Upper lobe of right lung (tissue), 1 donor: ENCODE measurements at regions not wholly inside any gene's neighbourhood (a gene's known extent, or its start where the extent isn't known, plus 50 kb on each side); places are given as distances from the start of the nearest gene placed in this dataset.

Experiments
- ATAC-seq: fragments of 200-7000 bp; cut with Tn5 transposase; one replicate; pipeline ENCODE4 v1.9.1; 2020; ENCODE audit warnings: mild to moderate bottlenecking, moderate library complexity
- DNase-seq: peaks from one replicate; pipeline ENCODE4 v3.0.0-alpha.2; 2020
- H3K27ac ChIP-seq: fragments of 200-600 bp; one replicate; pipeline ENCODE4 v1.8.0; 2022
- H3K27me3 ChIP-seq: fragments of 200-600 bp; one replicate; pipeline ENCODE4 v1.8.0; 2022; ENCODE audit warnings: mild to moderate bottlenecking
- H3K36me3 ChIP-seq: fragments of 200-600 bp; one replicate; pipeline ENCODE4 v1.8.0; 2022
- H3K4me1 ChIP-seq: fragments of 200-600 bp; one replicate; pipeline ENCODE4 v1.8.0; 2022
- H3K4me3 ChIP-seq: fragments of 200-600 bp; one replicate; pipeline ENCODE4 v1.8.0; 2022; ENCODE audit warnings: mild to moderate bottlenecking
- H3K9me3 ChIP-seq: fragments of 200-600 bp; one replicate; pipeline ENCODE4 v1.8.0; 2022
- CTCF ChIP-seq: fragments of 200-600 bp; IDR thresholded peaks from one replicate; pipeline ENCODE4 v1.8.0; 2022; ENCODE audit warnings: antibody characterized with exemption
- intact Hi-C: fragments of 100-400 bp; cut with DNase I; formaldehyde crosslinking; loops from one replicate; pipeline ENCODE4 v1.11.0; 2022
- donor health status: DM: no; HTN: yes; CAD: no; lungs with severe emphysema.

DNA sequence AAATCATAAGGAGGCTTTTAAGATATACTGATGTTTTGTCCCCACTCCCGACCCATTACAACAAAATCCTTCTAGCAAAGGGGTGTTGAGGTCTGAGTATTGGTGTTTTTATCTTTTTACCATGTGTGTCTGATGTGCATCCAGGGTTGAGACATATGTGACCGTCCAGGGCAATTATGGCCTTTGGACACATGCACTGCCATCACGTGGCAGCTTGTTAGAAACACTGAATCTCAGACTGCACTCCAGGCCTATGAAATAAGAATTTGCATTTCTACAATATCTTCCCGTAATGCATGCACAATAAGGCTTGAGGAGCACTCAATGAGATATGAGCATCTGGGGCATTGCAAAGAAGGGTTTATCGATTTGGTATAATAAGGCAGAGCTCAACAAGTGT, 235.1 kb upstream of the ZNF804A start:
- ATAC-seq, result no peak
- TF ChIP-seq CTCF, result no peak
- H3K27ac ChIP-seq, result no peak overlapping the region
- H3K36me3 ChIP-seq, result no peaks in the 10 kb centered on the region
- H3K27me3 ChIP-seq, result no peaks in the 10 kb centered on the region
- H3K4me3 ChIP-seq, result no peak overlapping the region
- intact Hi-C loops, result no loop called here
- no peaks in the 10 kb centered on the region for H3K4me1 ChIP-seq
- DNase-seq, result no peak
- no peaks in the 10 kb centered on the region for H3K9me3 ChIP-seq

GRCh38 chr2:184367211-184367610, 231.1 kb upstream of the ZNF804A start:
- DNase-seq (no peak), ATAC-seq (no peak)
- no peaks in the 10 kb centered on the region for H3K9me3 ChIP-seq
- no peaks in the 10 kb centered on the region for H3K4me1 ChIP-seq
- TF ChIP-seq CTCF, result no peak
- intact Hi-C loops, result no loop called here
- no peak overlapping the region for H3K27ac ChIP-seq
- H3K36me3 ChIP-seq, result no peaks in the 10 kb centered on the region
- H3K4me3 ChIP-seq, result no peak overlapping the region
- H3K27me3 ChIP-seq, result no peaks in the 10 kb centered on the region

DNA sequence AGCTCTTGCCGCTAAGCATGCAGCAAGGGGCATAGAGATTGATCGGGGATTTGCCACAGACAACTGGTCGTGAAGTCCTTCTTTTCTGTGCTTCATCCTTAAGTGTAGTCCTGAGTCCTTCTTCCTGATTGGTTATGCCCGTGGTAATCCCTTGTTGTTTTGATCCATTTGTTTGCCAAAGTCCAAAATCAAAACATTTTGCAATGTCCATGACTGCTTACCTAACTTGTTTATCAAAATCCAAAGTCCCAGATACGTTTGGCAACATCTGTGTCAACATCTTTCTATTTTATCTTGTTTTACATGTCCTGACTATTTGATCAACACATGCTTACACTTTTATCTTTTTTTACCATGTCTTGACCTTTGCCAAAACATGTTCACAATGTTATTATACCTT, 229.0 kb upstream of the ZNF804A start:
- no peaks in the 10 kb centered on the region for H3K9me3 ChIP-seq
- H3K4me3 ChIP-seq, result no peak overlapping the region
- no peaks in the 10 kb centered on the region for H3K27me3 ChIP-seq
- DNase-seq (no peak), ATAC-seq (no peak)
- H3K27ac ChIP-seq, result no peak overlapping the region
- TF ChIP-seq CTCF, result no peak
- intact Hi-C loops, result no loop called here
- H3K36me3 ChIP-seq, result no peaks in the 10 kb centered on the region
- H3K4me1 ChIP-seq, result no peaks in the 10 kb centered on the region

DNA sequence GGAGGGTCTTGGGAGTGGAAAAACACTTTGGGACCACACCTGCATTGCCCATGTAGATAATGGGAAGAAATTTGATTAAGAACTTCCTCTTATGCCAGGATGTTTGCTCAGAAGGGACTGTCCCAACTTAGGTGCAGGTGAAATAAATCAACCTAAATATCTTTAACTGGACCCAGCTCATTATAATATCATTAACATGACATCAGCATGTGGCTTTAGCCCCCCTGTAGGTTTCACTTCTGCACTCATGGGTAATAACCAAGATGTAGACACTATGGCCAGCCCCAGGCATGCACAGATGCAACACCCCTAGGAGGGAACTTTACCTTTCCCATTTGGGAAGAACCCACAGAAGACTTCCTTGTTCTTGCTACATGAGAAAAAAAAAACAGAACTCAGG, 227.4 kb upstream of the ZNF804A start:
- H3K27ac ChIP-seq, result no peak overlapping the region
- DNase-seq (no peak), ATAC-seq (no peak)
- no peak overlapping the region for H3K4me3 ChIP-seq
- H3K9me3 ChIP-seq, result no peaks in the 10 kb centered on the region
- no peaks in the 10 kb centered on the region for H3K4me1 ChIP-seq
- H3K27me3 ChIP-seq, result no peaks in the 10 kb centered on the region
- H3K36me3 ChIP-seq, result no peaks in the 10 kb centered on the region
- intact Hi-C loops, result no loop called here
- TF ChIP-seq CTCF, result no peak

DNA sequence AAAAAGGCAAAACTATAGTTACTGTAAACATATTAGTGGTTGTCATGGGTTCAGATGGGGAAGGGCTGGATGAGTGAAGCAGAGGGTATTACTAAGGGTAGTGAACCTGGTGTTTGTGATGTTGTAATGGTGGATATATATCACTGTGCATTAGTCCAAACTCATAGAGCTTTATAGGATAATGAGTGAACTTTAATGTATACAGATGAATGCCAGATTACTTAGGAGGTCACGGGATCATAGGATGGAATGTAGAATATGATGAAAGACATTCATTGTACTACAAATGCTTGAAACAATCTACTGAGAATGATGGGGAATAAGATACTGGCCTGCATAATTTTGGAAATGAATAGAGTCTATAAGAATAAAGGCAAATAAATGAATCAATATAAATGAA, 226.7 kb upstream of the ZNF804A start:
- Histone ChIP-seq H3K27me3 (no peaks in the 10 kb centered on the region), H3K4me3 (no peak overlapping the region), H3K4me1 (no peaks in the 10 kb centered on the region), H3K27ac (no peak overlapping the region), H3K9me3 (no peaks in the 10 kb centered on the region), H3K36me3 (no peaks in the 10 kb centered on the region)
- intact Hi-C loops, result no loop called here
- DNase-seq (no peak), ATAC-seq (no peak)
- TF ChIP-seq CTCF, result no peak

- H3K27me3 ChIP-seq, result no peaks in the 10 kb centered on the region
- intact Hi-C loops, result no loop called here
- no peak overlapping the region for H3K27ac ChIP-seq
- ATAC-seq, result no peak
- H3K36me3 ChIP-seq, result no peaks in the 10 kb centered on the region
- no peak for TF ChIP-seq CTCF
- H3K9me3 ChIP-seq, result no peaks in the 10 kb centered on the region
- DNase-seq, result no peak
- H3K4me1 ChIP-seq, result no peaks in the 10 kb centered on the region
- no peak overlapping the region for H3K4me3 ChIP-seq
Measured at GRCh38 chr2:184372484-184372883, 225.8 kb upstream of the ZNF804A start.
